HEK293T (cell line): ENCODE measurements at regions not wholly inside any gene's neighbourhood (a gene's known extent, or its start where the extent isn't known, plus 50 kb on each side); places are given as distances from the start of the nearest gene placed in this dataset.

Source experiments
- CTCF ChIA-PET: fragments of 350-600 bp; formaldehyde crosslinking; extraction: SDS; loops from one replicate; lab custom pipeline; 2021; ENCODE audit warnings: antibody characterized with exemption, inconsistent platforms; lab: Yijun Ruan, JAX
- POLR2A ChIA-PET: fragments of 350-600 bp; formaldehyde crosslinking; extraction: SDS; loops from one replicate; lab custom pipeline; 2020; ENCODE audit warnings: antibody characterized with exemption, inconsistent platforms; lab: Yijun Ruan, JAX
- DNase-seq: peaks from one replicate; pipeline ENCODE4 v3.0.0; 2012; ENCODE audit warnings: mixed read lengths; ENCODE audit errors: extremely low spot score
- ARNT ChIP-seq: fragments of 450-650 bp; IDR thresholded peaks from 2 replicates; pipeline ENCODE4 v1.6.1; 2017; ENCODE audit warnings: mild to moderate bottlenecking
- BHLHE40 ChIP-seq: fragments of 450-650 bp; IDR thresholded peaks from 2 replicates; pipeline ENCODE4 v1.6.1; 2016; ENCODE audit warnings: mild to moderate bottlenecking, moderate library complexity, borderline replicate concordance
- CTBP1 ChIP-seq: fragments of 450-650 bp; IDR thresholded peaks from 2 replicates; pipeline ENCODE4 v1.6.1; 2016; ENCODE audit warnings: borderline replicate concordance
- ELF4 ChIP-seq: fragments of 450-650 bp; IDR thresholded peaks from 2 replicates; pipeline ENCODE4 v1.6.1; 2017; ENCODE audit warnings: antibody characterized with exemption
- FOXA1 ChIP-seq: fragments of 450-650 bp; IDR thresholded peaks from 2 replicates; pipeline ENCODE4 v1.6.1; 2016; ENCODE audit warnings: mild to moderate bottlenecking
- FOXK2 ChIP-seq: fragments of 450-650 bp; IDR thresholded peaks from 2 replicates; pipeline ENCODE4 v1.6.1; 2016; ENCODE audit warnings: mild to moderate bottlenecking
- FOXM1 ChIP-seq: fragments of 450-650 bp; IDR thresholded peaks from 2 replicates; pipeline ENCODE4 v1.6.1; 2017; ENCODE audit warnings: mild to moderate bottlenecking, borderline replicate concordance
- HDGF ChIP-seq: fragments of 450-650 bp; IDR thresholded peaks from 2 replicates; pipeline ENCODE4 v1.6.1; 2017; ENCODE audit warnings: antibody characterized with exemption, borderline replicate concordance
- L3MBTL2 ChIP-seq: fragments of 450-650 bp; conservative IDR thresholded peaks from 2 replicates; pipeline ENCODE4 v1.6.1; 2016; ENCODE audit warnings: mild to moderate bottlenecking
- LEF1 ChIP-seq: fragments of 450-650 bp; IDR thresholded peaks from 2 replicates; pipeline ENCODE4 v1.6.1; 2017; ENCODE audit warnings: mild to moderate bottlenecking, borderline replicate concordance
- NFRKB ChIP-seq: fragments of 450-650 bp; IDR thresholded peaks from 2 replicates; pipeline ENCODE4 v1.6.1; 2016; ENCODE audit warnings: mild to moderate bottlenecking, moderate library complexity
- SP1 ChIP-seq: fragments of 450-650 bp; IDR thresholded peaks from 2 replicates; pipeline ENCODE4 v1.6.1; 2017
- SUZ12 ChIP-seq: fragments of 450-650 bp; IDR thresholded peaks from 2 replicates; pipeline ENCODE4 v1.6.1; 2016; ENCODE audit warnings: mild to moderate bottlenecking
- TARDBP ChIP-seq: fragments of 450-650 bp; IDR thresholded peaks from 2 replicates; pipeline ENCODE4 v1.6.1; 2016
- ZNF384 ChIP-seq: fragments of 450-650 bp; IDR thresholded peaks from 2 replicates; pipeline ENCODE4 v1.6.1; 2016
- TF ChIP-seq, protein P1 (sequence below): fragments of 450-650 bp; IDR thresholded peaks from 2 replicates; pipeline ENCODE4 v1.6.1; 2016

- ChIA-PET POLR2A (no interaction called here), CTCF (interaction anchor here (0.7 kb wide), 1 partner anchor 1963 kb away, joined by 3 read pairs; no protein-coding TSS in a partner anchor)
- no peak for TF ChIP-seq FOXK2
- TF ChIP-seq SUZ12, result no peak
- no peak for TF ChIP-seq ZNF384
- TF ChIP-seq, protein P1, sequence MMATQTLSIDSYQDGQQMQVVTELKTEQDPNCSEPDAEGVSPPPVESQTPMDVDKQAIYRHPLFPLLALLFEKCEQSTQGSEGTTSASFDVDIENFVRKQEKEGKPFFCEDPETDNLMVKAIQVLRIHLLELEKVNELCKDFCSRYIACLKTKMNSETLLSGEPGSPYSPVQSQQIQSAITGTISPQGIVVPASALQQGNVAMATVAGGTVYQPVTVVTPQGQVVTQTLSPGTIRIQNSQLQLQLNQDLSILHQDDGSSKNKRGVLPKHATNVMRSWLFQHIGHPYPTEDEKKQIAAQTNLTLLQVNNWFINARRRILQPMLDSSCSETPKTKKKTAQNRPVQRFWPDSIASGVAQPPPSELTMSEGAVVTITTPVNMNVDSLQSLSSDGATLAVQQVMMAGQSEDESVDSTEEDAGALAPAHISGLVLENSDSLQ, result no peak
- no peak for TF ChIP-seq FOXM1
- no peak for TF ChIP-seq ELF4
- no peak for DNase-seq
These were observed 1428.7 kb downstream of the PCDH18 start for GRCh38 chr4:136103616-136104015.

- DNase-seq, result no peak
- no peak for TF ChIP-seq TARDBP
- TF ChIP-seq CTBP1, result no peak
- no peak for TF ChIP-seq SUZ12
- no peak for TF ChIP-seq FOXM1
- no peak for TF ChIP-seq L3MBTL2
- no peak for TF ChIP-seq BHLHE40
- TF ChIP-seq NFRKB, result no peak
- no peak for TF ChIP-seq LEF1
- TF ChIP-seq FOXK2, result no peak
- TF ChIP-seq HDGF, result no peak
- no peak for TF ChIP-seq ELF4
- TF ChIP-seq FOXA1, result no peak
- POLR2A ChIA-PET, result no interaction called here
- CTCF ChIA-PET, result no interaction called here
These were observed 1434.6 kb downstream of the PCDH18 start for GRCh38 chr4:136097676-136098075.

GRCh38 chr4:136088211-136088867 lies 1444.0 kb downstream of the PCDH18 start:
- ChIA-PET POLR2A (no interaction called here), CTCF (no interaction called here)
- DNase-seq, result no peak
- TF ChIP-seq FOXM1 (no peak), CTBP1 (no peak), FOXK2 (no peak), LEF1 (no peak), FOXA1 (no peak), ELF4 (no peak), SUZ12 (no peak), SP1 (no peak), HDGF (no peak)

DNA sequence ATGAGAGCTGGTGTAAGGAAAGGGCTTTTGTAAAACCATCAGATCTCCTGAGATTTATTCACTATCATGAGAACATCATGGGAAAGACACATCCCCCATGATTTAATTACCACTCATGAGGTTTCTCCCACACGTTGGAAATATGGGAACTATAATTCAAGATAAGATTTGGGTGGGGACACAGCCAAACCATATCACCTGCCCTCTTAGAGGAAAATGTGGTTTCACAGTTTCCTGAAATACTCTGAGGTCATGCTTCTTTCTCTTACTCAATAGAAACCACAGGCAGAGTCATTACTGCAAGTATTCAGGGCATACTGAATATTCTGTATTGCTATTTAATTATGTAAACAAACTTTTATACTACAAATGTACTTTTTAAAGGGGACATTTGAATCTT lies 1453.3 kb downstream of the PCDH18 start:
- no peak for DNase-seq
- POLR2A ChIA-PET, result no interaction called here

GRCh38 chr4:136056748-136057147 lies 1475.5 kb downstream of the PCDH18 start:
- ChIA-PET POLR2A (no interaction called here), CTCF (no interaction called here)
- TF ChIP-seq CTBP1 (no peak), ZNF384 (no peak), FOXA1 (no peak), BHLHE40 (no peak), ELF4 (no peak), HDGF (no peak), LEF1 (no peak), FOXM1 (no peak), SUZ12 (no peak), SP1 (no peak)
- TF ChIP-seq, protein P1, result no peak
- no peak for DNase-seq

More for the DNA sequence above, 1453.3 kb downstream of the PCDH18 start:
- CTCF ChIA-PET, result no interaction called here
- no peak for TF ChIP-seq HDGF

- ChIA-PET POLR2A (no interaction called here), CTCF (no interaction called here)
- TF ChIP-seq LEF1 (no peak), CTBP1 (no peak), BHLHE40 (no peak), FOXA1 (no peak), L3MBTL2 (no peak), HDGF (no peak), ARNT (no peak), ZNF384 (no peak), TARDBP (no peak), FOXM1 (no peak), ELF4 (no peak), NFRKB (no peak), SP1 (no peak), FOXK2 (no peak), SUZ12 (no peak)
- TF ChIP-seq, protein P1, result no peak
These were observed 1476.9 kb downstream of the PCDH18 start for GRCh38 chr4:136055360-136055759.

More at GRCh38 chr4:136055360-136055759, 1476.9 kb downstream of the PCDH18 start:
- no peak for DNase-seq
